HG03432 (cell line): ENCODE measurements at regions not wholly inside any gene's neighbourhood (a gene's known extent, or its start where the extent isn't known, plus 50 kb on each side); places are given as distances from the start of the nearest gene placed in this dataset.
"Not testable (repeated sequence)": the region's sequence is repeated elsewhere in the genome, so short reads cannot be mapped to it uniquely, and the experiment has no call there.

Experiments used
- ATAC-seq: cut with Tn5 transposase; IDR thresholded peaks from one replicate; pipeline ENCODE4 v1.9.1; 2021; ENCODE audit warnings: mild to moderate bottlenecking, moderate library complexity; ENCODE audit not compliant: unreplicated experiment

DNA sequence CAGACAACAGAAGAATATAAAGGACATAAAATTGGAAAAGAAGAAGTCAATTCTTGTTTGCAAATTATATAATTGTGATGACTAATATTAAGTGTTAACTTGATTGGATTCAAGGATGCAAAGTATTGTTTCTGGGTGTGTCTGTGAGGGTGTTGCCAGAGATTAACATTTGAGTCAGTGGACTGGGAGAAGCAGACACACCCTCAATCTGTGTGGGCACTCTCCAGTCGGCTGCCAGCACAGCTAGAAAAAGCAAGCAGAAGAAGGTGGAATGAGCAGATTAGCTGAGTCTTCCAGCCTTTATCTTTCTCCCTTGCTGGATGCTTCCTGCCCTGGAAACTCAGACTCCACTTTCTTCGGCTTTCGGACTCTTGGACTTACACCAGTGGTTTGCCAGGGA is 51.7 kb downstream of the UBE2NL start:
- ATAC-seq: no peak

DNA sequence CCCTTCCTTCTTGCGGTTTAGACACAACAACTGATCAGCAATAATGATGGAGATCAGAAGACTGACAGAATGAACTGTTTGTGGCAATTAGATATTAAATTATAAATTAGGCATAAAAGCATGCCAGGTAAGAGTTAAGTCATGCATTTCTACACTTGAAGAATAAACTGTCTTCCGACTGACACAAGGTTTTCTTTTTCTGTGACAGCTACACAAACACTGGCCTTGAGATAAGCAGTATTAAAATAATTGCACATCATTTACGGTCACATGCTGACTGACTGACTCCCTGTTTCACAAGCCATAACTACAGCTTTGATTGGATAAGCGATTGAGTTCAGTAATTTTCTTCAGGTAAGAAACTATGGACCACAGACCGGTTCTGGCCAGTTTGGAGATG is 56.2 kb downstream of the UBE2NL start:
- no peak for ATAC-seq

DNA sequence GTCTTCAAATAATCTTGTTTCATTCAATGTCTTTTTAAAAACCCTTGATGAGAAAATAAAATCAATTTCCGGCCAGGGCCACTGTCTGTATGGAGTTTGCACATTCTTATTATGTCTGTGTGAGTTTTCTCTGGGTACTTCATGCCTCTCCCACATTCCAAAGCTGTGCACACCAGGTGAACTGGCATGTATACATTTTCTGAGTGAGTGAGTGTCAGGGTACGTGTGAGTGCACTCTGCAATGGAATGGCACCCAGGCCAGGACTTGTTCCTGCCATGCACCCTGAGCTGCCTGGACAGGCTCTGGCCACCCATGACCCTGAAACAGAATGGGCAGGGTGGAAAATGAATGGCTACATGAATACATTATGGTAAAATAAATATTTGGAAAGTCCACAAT is 61.3 kb downstream of the UBE2NL start:
- no peak for ATAC-seq

DNA sequence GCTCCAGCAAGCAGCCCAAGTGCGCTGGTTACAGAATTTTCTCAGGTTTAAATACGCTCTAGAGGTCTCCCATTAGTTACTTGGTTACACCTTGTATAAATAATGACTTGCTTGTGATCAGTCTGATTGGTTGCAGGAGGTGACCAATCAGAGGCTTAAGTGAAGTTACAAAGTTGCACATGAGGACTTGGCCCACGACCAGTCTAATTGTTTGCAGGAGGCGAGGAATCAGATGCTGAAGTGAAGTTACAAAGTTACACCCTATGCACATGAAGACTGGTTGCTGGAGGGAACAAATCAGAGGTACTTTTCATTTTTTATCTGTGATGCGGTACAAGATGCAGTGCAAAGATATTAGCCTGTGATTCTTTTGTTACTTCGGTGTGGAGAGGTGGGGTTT is 80.7 kb downstream of the UBE2NL start:
- no peak for ATAC-seq

DNA sequence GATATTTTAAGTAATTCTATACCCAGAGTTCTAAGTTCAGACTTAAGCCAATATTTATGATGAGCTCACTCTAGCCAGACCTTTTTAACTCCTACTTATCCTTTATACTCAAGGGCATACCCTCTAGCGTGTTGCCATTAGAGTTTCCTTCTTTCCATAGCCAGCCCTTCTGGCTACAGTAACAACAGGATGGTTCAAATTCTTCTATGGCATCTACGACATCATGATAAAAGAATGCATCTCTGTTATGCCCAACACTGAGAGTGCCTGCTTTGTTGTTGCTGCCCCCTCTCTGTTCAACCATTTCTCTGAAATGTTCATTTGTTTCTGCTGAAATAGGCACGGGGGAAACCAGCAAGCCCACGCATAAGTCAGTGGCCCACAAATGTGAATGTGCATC is 104.5 kb downstream of the UBE2NL start:
- ATAC-seq: no peak

DNA sequence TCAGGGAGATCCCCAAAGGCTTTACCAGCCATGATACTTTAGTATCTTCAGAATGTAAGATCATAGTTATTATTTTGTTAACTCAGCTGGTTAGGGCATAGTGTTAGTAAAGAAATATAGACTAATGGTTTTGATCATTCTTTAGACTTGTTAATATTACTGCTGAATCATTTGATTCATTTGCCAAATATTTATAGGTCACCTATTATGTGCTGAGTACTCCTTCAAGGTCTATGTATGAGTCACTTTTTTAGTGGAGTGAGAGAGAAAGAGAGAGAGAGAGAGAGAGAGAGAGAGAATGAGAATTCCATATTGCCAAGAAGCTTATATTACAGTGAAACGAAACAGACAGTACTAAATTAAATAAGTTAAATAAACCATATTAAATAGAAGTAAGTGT is 110.3 kb downstream of the UBE2NL start:
- ATAC-seq: no peak

DNA sequence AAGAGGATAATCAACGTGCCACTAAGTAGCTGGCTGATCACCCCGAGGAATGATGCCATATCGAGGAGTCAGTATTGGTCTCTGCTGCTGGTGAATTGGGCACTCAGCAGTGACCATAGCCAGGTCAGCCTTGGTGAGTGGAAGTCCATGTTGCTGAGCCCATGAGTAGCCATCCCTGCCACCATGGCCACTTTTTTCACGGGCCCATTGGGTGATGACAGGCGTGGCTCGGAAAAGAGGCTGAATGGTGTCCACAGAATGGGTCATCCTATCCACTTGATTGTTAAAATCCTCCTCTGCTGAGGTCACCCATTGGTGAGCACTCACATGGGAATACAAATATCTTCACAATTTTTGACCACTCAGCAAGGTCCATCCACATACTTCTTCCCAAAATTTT is 114.4 kb downstream of the UBE2NL start:
- ATAC-seq: no peak

DNA sequence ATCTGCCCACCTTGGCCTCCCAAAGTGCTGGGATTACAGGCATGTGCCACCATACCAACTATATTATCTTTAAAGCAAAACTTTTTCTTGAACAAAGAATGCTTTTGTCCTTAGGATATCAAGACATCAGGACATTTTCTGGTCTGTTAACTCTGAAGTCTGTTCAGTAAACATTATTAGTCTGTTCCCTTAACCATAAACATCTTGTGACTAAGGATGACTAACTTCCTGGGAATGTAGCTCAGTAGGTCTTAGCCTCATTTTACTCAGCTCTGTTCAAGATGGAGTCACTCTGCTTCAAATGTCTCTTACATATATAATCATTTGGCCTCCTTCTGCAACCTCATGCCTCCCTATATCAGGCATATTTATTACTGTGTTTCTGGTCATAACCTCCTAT is 122.9 kb downstream of the UBE2NL start:
- ATAC-seq: no peak

DNA sequence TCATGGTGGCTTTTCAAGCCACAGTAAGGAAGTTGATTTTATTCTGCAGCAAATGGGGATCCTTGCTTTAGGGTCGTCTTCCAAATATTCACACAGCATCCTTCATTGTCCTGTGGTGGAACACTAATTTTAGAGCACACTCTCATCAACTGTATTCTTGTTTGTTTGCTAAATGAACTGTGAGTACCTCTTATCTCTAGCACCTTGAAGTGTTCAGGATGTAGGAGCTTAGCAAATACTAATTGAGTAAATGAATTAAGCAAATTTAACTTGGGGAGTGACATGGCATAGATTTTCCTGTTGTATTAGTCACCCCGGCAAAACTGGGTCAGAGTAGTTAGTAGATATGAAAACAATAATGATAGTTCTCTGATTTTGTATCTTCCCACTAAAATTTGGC is 156.9 kb downstream of the UBE2NL start:
- no peak for ATAC-seq

DNA sequence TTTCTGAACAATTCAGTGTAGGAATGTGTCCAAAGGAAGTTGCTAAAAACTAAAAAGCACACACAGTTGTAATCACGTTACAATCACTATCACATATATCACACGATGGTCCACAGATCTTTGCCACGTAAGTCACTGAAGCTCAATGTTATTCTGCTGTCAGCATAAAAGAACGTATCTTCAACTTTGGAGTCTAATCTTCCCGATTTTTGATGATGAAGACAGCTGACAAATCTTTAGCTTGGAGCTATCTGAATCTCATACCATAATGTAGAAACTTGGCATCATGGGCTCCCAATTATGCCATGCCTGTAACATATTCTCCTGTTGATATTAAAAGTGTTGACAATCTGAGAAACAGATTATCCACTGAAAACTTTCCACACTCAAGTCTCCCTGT is 158.4 kb downstream of the UBE2NL start:
- no peak for ATAC-seq

DNA sequence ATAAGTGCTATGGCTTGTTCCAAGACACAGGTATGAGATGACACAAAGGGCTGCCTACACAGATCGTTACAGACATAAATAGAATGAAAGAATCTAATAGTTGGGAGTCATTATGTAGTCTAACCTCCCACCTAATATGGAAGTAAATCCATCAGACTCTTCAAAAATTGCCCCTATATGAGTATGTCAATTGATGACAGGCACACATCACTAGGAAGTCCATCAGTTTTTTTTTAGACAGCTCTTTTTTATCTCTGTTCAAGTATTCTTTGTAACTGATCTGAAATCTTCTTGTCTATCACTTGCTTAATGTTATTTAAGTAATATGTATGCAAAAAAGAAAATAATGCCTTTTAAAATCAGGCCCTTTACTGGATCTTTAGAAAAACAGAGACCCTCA is 191.6 kb downstream of the UBE2NL start:
- ATAC-seq: no peak

DNA sequence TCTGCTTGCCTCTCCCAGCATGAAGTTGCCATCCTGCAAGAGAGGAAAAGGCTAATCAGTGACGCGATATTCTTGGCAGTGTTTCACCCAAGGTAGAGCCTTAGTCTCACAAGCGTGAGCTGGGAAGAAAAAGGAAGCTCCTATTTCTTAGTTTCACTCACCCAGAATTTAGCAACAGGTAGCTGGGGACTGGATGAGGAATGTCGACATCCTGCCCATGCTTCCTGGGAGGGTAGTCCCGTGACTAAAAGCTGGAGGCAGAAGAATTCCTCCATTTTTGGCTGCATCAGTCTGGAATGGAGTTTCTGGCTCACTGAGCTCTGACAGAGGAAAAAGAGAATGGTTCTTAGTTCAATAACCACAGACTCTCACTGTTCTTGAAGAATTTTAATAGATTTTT is 198.4 kb downstream of the UBE2NL start:
- ATAC-seq: not testable (repeated sequence)

DNA sequence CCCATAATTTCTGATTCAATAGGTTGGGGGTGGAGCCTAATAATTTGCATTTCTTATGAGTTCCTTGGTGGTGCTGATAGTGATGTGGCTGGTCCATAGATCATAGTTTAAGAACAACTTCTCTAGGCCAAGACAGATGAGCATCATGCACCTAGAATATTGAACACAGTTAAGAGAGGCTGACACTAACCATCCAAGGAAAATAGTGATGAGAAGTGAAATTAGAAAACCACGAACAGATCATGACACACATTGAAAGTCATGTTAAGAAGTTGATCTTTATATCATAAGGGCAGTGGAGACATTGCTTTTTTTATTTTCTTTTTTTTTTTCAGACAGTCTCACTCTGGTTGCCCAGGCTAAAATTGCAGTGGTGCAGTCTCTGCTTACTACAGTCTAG is 205.8 kb downstream of the UBE2NL start:
- not testable (repeated sequence) for ATAC-seq

DNA sequence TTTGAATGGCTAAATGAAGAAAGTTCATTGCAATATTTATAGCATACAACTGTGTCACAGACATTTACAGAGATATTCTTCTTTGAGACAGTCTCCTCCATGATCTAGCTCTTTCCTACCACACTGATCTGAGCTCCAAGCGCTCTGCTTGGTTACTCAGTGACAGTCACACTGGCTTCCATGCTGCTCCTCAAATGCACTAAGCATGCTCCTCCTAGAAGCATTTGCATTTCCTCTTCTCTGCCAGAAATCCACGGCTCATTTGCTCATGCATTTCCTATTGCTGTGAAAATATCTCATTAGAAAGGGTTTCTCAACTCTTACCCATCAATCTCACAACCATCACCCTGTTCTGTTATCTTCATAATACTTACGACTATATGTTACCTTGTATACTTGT is 208.2 kb downstream of the UBE2NL start:
- ATAC-seq: not testable (repeated sequence)

DNA sequence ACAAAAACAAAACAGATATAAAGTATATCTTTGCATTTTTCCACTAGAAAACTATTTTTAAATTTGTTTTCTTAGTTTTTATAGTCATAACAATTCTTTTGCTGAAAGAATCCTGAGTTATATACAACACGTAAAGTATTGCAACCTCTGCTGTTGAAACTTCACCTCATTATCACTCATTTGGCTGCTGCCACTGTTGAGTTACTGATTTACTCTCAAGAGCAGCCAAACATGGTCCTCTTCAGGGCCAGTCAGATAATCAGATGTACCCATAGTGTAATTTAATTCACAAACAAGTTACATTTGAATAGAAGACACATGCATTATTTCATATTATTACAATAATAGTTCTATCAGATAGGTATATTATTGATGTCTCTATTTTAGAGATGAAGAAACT is 235.6 kb downstream of the UBE2NL start:
- not testable (repeated sequence) for ATAC-seq

DNA sequence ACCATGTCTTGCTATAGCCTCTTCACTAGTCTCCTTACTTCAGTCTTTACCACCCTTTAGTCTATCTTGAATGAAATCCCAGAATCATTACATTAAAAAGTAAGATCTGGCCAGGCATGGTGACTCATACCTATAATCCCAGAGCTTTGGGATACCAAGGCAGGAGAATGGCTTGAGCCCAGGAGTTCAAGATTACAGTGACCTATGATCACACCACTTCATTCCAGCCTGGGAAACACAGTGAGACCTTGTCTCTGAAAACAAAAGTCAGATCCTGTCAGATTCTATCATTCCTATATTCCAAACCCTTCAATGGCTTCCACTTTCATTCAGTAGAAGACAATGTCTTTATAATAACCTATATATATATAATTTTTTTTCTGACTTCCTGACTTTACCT is 237.7 kb downstream of the UBE2NL start:
- ATAC-seq: not testable (repeated sequence)

DNA sequence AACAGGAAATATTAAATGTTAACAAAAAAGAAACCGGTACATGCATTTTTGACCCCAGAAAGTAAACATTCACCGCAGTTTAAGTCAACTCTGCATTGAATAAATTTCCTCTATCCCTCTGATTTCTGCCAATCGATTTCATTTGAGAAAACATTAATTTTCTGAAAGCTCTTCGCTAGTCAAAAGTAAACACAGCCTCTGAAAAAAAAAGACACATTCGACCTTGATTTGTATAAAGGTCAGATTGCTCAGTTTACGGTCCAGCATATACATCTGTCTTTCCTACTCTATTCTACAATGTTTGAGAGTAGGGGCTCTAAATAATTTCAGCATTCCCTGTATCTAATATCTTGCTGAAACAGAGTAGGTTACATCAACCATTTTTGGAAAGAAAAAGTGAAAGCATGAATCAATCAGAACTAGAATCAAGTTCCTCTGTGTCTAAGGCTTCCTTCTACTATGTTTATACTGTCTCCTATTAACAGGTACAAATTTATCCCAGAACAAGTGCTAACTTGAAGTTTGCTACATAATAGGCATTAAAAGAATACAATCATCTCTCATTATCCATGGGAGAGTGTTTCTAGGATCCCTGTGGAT is 243.8 kb downstream of the UBE2NL start:
- not testable (repeated sequence) for ATAC-seq

DNA sequence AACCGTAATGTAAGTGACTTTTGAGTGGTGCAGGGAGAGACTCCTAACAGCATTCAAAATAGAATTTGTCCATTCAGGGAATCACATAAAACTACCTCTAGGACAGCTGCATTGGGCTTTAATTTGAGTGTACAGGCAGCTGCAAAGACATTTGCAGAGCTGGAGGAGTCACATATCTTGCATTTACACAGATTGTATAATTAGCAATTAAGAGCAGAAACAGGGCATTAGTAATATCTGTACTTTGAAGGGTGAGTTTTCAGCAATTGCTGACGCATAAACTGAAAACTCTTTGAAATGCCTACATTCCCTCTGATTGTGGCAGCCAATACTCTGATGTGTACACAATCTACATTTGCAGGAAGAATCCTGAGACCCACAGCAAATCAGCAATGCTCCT is 245.6 kb downstream of the UBE2NL start:
- ATAC-seq: not testable (repeated sequence)

DNA sequence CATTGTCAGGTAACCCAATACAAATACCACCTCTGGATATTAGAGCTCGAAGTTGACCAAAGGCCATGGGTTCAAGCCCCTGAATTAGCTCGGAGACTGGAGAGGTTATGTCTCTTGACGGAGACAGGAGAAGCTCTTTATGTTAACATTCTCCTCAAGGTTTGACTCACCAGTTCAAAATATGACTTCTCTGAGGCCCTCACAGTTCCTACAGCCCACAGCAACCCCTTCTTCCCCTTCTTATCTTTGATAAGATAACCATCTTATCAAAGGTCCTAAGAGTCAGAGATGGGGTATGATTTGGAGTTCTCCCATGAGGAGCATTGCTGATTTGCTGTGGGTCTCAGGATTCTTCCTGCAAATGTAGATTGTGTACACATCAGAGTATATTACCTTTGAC is 246.6 kb downstream of the UBE2NL start:
- not testable (repeated sequence) for ATAC-seq

DNA sequence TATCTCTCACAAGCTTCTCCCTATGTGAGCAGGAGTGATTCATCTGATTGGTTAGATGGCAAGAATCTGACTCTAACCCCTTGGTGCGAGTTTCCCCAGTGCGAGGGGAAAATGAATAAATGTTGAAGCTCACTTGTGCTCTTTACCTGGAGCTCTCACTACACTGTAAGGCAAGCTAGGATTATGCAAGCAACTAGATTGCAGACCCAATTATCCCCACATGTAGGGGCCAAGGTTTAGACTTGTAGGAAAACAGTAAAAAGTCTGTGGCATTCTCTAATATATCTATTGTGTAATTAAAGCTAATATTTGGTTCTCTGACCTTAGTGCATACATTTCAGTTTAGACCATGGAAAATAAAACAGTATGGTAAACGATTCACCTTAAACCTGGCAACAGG is 247.2 kb downstream of the UBE2NL start:
- not testable (repeated sequence) for ATAC-seq

DNA sequence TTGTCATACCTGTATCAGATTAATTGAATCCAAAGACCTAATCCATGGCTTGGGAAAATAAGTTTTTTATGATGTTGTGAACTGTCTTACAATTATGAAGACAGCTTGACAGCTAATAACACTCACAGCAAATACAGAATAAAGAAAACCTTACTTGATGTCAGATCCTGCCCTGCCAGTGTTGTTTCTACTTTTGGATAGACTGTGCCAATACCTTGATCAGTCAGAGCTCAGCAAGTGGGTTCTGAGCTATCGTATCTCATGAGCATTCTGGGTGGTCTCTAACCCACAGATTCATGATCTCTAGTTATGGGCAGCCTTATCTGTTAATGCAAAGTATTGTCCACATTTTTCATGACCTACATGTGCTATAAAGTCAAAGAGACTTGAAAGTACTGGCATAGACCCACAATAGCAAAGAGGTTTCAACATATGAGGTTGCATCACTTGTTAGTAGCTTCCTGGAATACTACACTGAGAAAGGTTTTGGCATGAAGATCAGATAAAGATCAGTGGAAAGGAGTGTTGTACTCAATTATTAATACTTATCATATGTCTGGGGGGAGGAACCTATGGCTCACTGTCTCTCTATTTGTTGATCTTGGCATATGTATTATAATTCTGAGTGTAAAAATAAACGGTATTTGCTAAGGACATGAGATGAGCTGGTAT is 250.7 kb downstream of the UBE2NL start:
- not testable (repeated sequence) for ATAC-seq

DNA sequence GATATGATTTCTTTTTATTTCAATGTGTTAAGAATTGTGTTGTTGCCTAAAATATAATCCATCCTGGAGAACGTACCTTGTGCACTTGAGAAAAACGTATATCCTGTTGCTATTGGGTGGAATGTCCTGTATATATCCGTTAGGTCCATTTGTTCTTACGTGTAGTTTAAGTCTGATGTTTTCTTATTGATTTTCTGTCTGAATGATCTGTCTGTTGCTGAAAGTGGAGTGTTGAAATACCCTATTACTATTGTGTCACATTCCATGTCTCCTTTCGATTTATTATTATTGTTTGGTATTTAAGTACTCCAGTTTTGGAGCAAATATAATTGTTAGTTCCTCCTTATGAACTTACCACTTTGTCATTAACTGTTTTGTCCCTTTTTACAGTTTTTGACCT is 270.6 kb downstream of the UBE2NL start:
- ATAC-seq: not testable (repeated sequence)

DNA sequence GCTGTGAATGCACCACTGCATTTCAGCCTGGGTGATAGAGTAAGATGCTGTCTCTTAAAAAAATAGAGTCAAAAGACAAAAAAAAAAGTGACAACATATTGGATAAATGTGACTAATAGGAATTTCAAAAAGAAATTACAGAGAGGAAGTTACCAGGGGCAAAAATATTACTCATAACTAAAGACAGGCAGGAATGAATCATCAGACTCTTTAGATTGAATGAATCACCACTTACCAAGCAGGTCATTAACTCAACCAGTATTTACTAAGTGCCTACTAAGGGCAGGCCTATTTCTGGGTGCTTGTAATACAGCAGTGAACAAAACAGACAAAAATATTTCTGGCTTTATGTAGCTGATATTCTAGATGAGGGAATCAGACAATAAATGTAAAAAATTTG is 301.3 kb downstream of the UBE2NL start:
- ATAC-seq: peak; percentile 89
